ENCODE measurements at regions not wholly inside any gene's neighbourhood (a gene's known extent, or its start where the extent isn't known, plus 50 kb on each side); places are given as distances from the start of the nearest gene placed in this dataset.
"Not testable (repeated sequence)": the region's sequence is repeated elsewhere in the genome, so short reads cannot be mapped to it uniquely, and the experiment has no call there.

DNA sequence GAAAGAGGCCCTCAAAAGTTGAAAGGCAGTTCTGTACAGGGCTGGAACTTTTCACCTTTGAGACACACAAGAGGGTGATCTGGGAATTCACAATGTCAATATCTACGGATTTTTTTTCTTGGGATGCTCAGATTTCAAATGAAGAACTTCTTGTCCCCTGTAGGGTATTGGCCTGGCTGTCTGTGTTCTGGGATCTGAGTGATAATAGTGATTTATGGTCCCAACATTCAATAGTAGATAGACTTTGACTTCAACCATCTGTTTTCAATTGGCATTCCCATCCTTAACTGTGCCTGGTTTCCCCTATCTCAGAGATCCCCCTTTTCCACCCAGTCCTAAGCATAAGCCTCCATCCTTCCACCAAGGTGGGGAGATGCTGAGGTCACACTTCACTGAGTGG is 274.1 kb downstream of the COG6 start:
- ATAC-seq (no peak), DNase-seq (no peak)
- Histone ChIP-seq H3K9me3 (no peaks in the 10 kb centered on the region), H3K27ac (no peak overlapping the region), H3K36me3 (no peaks in the 10 kb centered on the region), H3K27me3 (no peaks in the 10 kb centered on the region), H3K4me3 (no peak overlapping the region), H3K4me1 (no peaks in the 10 kb centered on the region)
- 42% methylated on average over 1 of the region's 1 CpG for WGBS (ENCODE audit: insufficient coverage, low coverage, low lambda C conversion rate, missing lambda C conversion rate)
- TF ChIP-seq POLR2A (IDR thresholded peaks at IDR 0.05) = no peak
- intact Hi-C loops (cut with DNase I) = no loop called here

DNA sequence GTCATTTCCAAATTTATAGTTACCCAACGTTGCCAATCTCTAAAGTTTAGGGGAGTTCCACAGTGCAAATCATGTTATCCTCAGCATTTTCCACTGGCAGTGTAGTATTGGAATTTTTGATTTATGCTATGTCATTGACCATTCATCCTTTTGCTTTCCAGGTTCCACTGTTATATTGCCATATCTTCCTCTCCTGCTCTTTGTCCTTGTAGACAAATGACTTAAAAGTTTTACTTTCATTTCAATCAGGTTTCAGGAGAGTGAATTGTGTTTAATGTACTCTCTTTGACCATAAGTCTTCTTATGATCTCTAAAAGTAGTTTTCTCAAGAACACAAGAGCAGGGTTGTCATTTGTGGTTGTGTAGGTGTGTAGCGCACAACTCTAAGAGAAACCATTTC is 274.6 kb downstream of the COG6 start:
- WGBS (ENCODE audit: insufficient coverage, low coverage, low lambda C conversion rate, missing lambda C conversion rate) = 56% methylated on average over 2 of the region's 2 CpGs
- TF ChIP-seq POLR2A (IDR thresholded peaks at IDR 0.05) = no peak
- TF ChIP-seq, protein P1, sequence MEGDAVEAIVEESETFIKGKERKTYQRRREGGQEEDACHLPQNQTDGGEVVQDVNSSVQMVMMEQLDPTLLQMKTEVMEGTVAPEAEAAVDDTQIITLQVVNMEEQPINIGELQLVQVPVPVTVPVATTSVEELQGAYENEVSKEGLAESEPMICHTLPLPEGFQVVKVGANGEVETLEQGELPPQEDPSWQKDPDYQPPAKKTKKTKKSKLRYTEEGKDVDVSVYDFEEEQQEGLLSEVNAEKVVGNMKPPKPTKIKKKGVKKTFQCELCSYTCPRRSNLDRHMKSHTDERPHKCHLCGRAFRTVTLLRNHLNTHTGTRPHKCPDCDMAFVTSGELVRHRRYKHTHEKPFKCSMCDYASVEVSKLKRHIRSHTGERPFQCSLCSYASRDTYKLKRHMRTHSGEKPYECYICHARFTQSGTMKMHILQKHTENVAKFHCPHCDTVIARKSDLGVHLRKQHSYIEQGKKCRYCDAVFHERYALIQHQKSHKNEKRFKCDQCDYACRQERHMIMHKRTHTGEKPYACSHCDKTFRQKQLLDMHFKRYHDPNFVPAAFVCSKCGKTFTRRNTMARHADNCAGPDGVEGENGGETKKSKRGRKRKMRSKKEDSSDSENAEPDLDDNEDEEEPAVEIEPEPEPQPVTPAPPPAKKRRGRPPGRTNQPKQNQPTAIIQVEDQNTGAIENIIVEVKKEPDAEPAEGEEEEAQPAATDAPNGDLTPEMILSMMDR (IDR thresholded peaks at IDR 0.05) = no peak
- DNase-seq (no peak), ATAC-seq (no peak)
- intact Hi-C loops (cut with DNase I) = no loop called here
- Histone ChIP-seq H3K36me3 (no peaks in the 10 kb centered on the region), H3K4me3 (no peak overlapping the region), H3K4me1 (no peaks in the 10 kb centered on the region), H3K27ac (no peak overlapping the region), H3K9me3 (no peaks in the 10 kb centered on the region), H3K27me3 (no peaks in the 10 kb centered on the region)

DNA sequence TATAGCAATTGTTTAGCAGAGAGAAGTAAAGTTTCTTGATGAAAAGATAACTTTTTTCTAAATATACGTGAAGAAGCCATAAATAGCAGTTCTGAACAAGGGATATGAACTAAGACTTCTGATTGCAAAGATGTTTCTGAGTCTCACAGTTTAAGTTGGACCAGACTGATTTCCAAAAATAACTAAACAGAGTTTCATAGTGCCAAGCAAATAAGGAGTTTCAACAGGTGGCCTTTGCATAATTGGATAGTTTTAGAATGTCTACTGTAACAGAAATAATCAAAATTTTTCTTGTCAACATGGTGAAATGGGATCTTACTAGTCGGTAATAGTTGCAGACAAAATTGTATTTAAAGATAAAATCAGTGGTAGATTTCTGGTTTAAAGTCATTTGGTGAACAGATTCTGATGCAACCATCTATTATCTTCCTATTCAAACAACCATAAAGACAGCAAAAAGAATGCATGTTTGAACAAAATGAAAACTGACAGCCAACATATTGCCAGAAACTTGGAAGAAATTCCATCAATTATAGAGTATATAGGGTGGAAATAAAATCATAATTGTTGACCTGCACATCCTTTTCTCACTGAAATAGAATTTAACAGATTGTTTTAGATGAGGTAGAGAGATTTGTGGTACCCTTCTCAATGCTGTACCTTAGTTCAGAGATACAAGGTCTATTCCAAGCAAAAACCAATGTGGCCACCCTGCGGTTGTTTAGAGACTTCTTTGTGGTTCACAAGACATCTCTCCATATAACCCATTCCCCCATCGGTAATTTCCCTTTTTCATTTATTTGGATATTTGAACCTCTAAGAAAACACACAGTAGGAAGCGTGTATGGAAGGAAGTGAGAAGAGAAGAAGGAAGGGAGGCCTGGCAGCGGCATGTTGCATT is 275.3 kb downstream of the COG6 start:
- TF ChIP-seq, protein P1 (IDR thresholded peaks at IDR 0.05) = no peak
- TF ChIP-seq POLR2A (IDR thresholded peaks at IDR 0.05) = no peak
- Histone ChIP-seq H3K4me3 (no peak overlapping the region), H3K4me1 (no peaks in the 10 kb centered on the region), H3K9me3 (no peaks in the 10 kb centered on the region), H3K27ac (no peak overlapping the region), H3K36me3 (no peaks in the 10 kb centered on the region), H3K27me3 (no peaks in the 10 kb centered on the region)
- WGBS (ENCODE audit: insufficient coverage, low coverage, low lambda C conversion rate, missing lambda C conversion rate) = 81% methylated on average over 6 of the region's 6 CpGs
- ATAC-seq (no peak), DNase-seq (no peak)
- intact Hi-C loops (cut with DNase I) = no loop called here

GRCh38 chr13:39931505-39931904 is 276.0 kb downstream of the COG6 start:
- H3K36me3 ChIP-seq = no peaks in the 10 kb centered on the region
- H3K27me3 ChIP-seq = no peaks in the 10 kb centered on the region
- ATAC-seq (no peak), DNase-seq (no peak)
- intact Hi-C loops (cut with DNase I) = no loop called here
- no peaks in the 10 kb centered on the region for H3K4me1 ChIP-seq
- no peak overlapping the region for H3K4me3 ChIP-seq
- no peak overlapping the region for H3K27ac ChIP-seq
- 79% methylated on average over 2 of the region's 2 CpGs for WGBS (ENCODE audit: insufficient coverage, low coverage, low lambda C conversion rate, missing lambda C conversion rate)
- no peak for TF ChIP-seq POLR2A (IDR thresholded peaks at IDR 0.05)
- TF ChIP-seq, protein P1 (IDR thresholded peaks at IDR 0.05) = no peak
- no peaks in the 10 kb centered on the region for H3K9me3 ChIP-seq

GRCh38 chr13:39932514-39932913 is 277.1 kb downstream of the COG6 start:
- WGBS (ENCODE audit: insufficient coverage, low coverage, low lambda C conversion rate, missing lambda C conversion rate) = 91% methylated on average over 2 of the region's 2 CpGs
- H3K27ac ChIP-seq; H3K9me3 ChIP-seq; DNase-seq; ATAC-seq; H3K27me3 ChIP-seq; intact Hi-C loops (cut with DNase I); H3K36me3 ChIP-seq; H3K4me3 ChIP-seq; H3K4me1 ChIP-seq: not testable (repeated sequence)

Measured in right lobe of liver (tissue), 6 donors.